HG03521 (cell line): ENCODE measurements at regions not wholly inside any gene's neighbourhood (a gene's known extent, or its start where the extent isn't known, plus 50 kb on each side); places are given as distances from the start of the nearest gene placed in this dataset.

Experiments used
- ATAC-seq: cut with Tn5 transposase; IDR thresholded peaks from one replicate; pipeline ENCODE4 v1.9.1; 2021; ENCODE audit warnings: mild to moderate bottlenecking, moderate library complexity; ENCODE audit not compliant: unreplicated experiment

GRCh38 chr3:72224804-72225509 lies 440.0 kb upstream of the PROK2 start:
- ATAC-seq: no peak

- ATAC-seq: no peak
Measured at GRCh38 chr3:72223628-72224027, 438.7 kb upstream of the PROK2 start.

GRCh38 chr3:72223116-72223515 lies 438.2 kb upstream of the PROK2 start:
- ATAC-seq: no peak

- no peak for ATAC-seq
Measured at GRCh38 chr3:72222410-72222809, 437.5 kb upstream of the PROK2 start.

- no peak for ATAC-seq
Measured at GRCh38 chr3:72220946-72221345, 436.0 kb upstream of the PROK2 start.

- no peak for ATAC-seq
Measured at GRCh38 chr3:72219752-72220151, 434.8 kb upstream of the PROK2 start.

- no peak for ATAC-seq
Measured at GRCh38 chr3:72217570-72217969, 432.6 kb upstream of the PROK2 start.

GRCh38 chr3:72214066-72214951 lies 429.4 kb upstream of the PROK2 start:
- no peak for ATAC-seq

- no peak for ATAC-seq
Measured at GRCh38 chr3:72213296-72214065, 428.5 kb upstream of the PROK2 start.

GRCh38 chr3:72212396-72212795 lies 427.4 kb upstream of the PROK2 start:
- ATAC-seq: no peak

- no peak for ATAC-seq
Measured at GRCh38 chr3:72210261-72210660, 425.3 kb upstream of the PROK2 start.

GRCh38 chr3:72205297-72205826 lies 420.4 kb upstream of the PROK2 start:
- no peak for ATAC-seq

- ATAC-seq: no peak
Measured at GRCh38 chr3:72204452-72204851, 419.5 kb upstream of the PROK2 start.

- ATAC-seq: no peak
Measured at GRCh38 chr3:72203613-72204349, 418.8 kb upstream of the PROK2 start.

GRCh38 chr3:72203105-72203504 lies 418.2 kb upstream of the PROK2 start:
- ATAC-seq: no peak

GRCh38 chr3:72200332-72200731 lies 415.4 kb upstream of the PROK2 start:
- ATAC-seq: no peak

- no peak for ATAC-seq
Measured at GRCh38 chr3:72199530-72199929, 414.6 kb upstream of the PROK2 start.

GRCh38 chr3:72196377-72196929 lies 411.5 kb upstream of the PROK2 start:
- ATAC-seq: no peak

- ATAC-seq: no peak
Measured at GRCh38 chr3:72195895-72196294, 410.9 kb upstream of the PROK2 start.

GRCh38 chr3:72194458-72194857 lies 409.5 kb upstream of the PROK2 start:
- ATAC-seq: no peak
